Gastrocnemius medialis (tissue), 4 donors: ENCODE measurements at regions not wholly inside any gene's neighbourhood (a gene's known extent, or its start where the extent isn't known, plus 50 kb on each side); places are given as distances from the start of the nearest gene placed in this dataset.

Experiments used
- ATAC-seq, 2 donors: fragments of 150-250 bp; one replicate each; pipeline ENCODE4 v1.9.1; 2016
- DNase-seq, 2 donors: peaks; one replicate each; pipeline ENCODE4 v3.0.0-alpha.2; 2019
- H3K27ac ChIP-seq, 4 donors: fragments of 200-600 bp; sonication (generic); 1 replicate in 1 of 4; 2 replicates in 3 of 4; pipeline ENCODE4 v1.5.1; 2016 to 2018; ENCODE audit warnings: mild to moderate bottlenecking in 2 of 4, moderate library complexity in 1 of 4
- H3K27me3 ChIP-seq, 3 donors: fragments of 200-600 bp; sonication (generic) in 2 of 3; 1 replicate in 1 of 3; 2 replicates in 2 of 3; pipeline versions ENCODE4 v1.5.1 to v1.6.0; 2016 to 2019; ENCODE audit warnings: mild to moderate bottlenecking in 1 of 3, moderate library complexity in 1 of 3
- H3K36me3 ChIP-seq, 2 donors: fragments of 200-600 bp; sonication (generic) in 1 of 2; one replicate each; pipeline ENCODE4 v1.5.1; 2017 to 2018
- H3K4me1 ChIP-seq, 2 donors: fragments of 200-600 bp; sonication (generic) in 1 of 2; one replicate each; pipeline ENCODE4 v1.5.1; 2016 to 2017; ENCODE audit warnings: mild to moderate bottlenecking in 2 of 2
- H3K4me3 ChIP-seq, 4 donors: fragments of 200-600 bp; sonication (generic) in 3 of 4; 1 replicate in 1 of 4; 2 replicates in 3 of 4; pipeline ENCODE4 v1.5.1; 2016 to 2019; ENCODE audit warnings: mild to moderate bottlenecking in 2 of 4
- H3K9me3 ChIP-seq, 3 donors: fragments of 200-600 bp; sonication (generic) in 2 of 3; 1 replicate in 1 of 3; 2 replicates in 2 of 3; pipeline ENCODE4 v1.5.1; 2016 to 2019
- POLR2A ChIP-seq, 2 donors: fragments of 450-650 bp; IDR thresholded peaks; one replicate each; pipeline ENCODE4 v1.6.1; 2017; ENCODE audit warnings: antibody characterized with exemption in 2 of 2, mild to moderate bottlenecking in 2 of 2, moderate library complexity in 2 of 2
- in situ Hi-C, 4 donors: fragments of 200-750 bp; cut with MboI; loops; one replicate each; pipeline versions ENCODE4 v1.15.0 to v1.8.0; 2017; ENCODE audit warnings: low sequenced_read_pairs in 4 of 4
- intact Hi-C: fragments of 100-400 bp; cut with DNase I; formaldehyde crosslinking; loops from one replicate; pipeline ENCODE4 v1.15.1; 2023; ENCODE audit warnings: low total_unique reads
- TF ChIP-seq, protein P1 (sequence below), 5 experiments: fragments of 450-650 bp in 3 of 5; fragments of 200-600 bp in 2 of 5; sonication (generic) in 2 of 5; IDR thresholded peaks in 4 of 5; conservative IDR thresholded peaks in 1 of 5; 1 replicate in 4 of 5; 2 replicates in 1 of 5; pipeline ENCODE4 v1.5.1; 2016 to 2019; ENCODE audit warnings: antibody characterized with exemption in 5 of 5, mild to moderate bottlenecking in 3 of 5, moderate library complexity in 3 of 5

DNA sequence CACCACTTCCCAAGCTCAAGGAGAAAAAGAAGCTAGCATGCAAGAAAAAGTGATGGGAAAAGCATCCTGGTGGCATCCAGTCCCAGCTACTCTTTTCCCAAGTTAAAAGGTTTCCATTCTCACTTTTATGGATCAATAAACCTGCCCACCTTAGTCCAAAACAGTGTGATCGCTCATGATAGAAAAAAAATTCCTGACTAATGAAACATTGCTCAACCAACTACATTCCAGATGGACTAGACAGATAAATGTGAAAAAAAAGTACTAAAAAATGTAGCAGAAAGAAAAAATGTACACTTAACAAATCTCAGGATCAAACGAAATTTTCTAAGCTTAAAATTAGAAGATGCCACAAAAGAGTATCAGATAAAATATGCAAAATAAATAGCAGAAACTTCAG lies 312.2 kb downstream of the TMA16 start:
- DNase-seq, result no peak
- TF ChIP-seq POLR2A (IDR thresholded peaks at IDR 0.05), result no peak
- TF ChIP-seq, protein P1, sequence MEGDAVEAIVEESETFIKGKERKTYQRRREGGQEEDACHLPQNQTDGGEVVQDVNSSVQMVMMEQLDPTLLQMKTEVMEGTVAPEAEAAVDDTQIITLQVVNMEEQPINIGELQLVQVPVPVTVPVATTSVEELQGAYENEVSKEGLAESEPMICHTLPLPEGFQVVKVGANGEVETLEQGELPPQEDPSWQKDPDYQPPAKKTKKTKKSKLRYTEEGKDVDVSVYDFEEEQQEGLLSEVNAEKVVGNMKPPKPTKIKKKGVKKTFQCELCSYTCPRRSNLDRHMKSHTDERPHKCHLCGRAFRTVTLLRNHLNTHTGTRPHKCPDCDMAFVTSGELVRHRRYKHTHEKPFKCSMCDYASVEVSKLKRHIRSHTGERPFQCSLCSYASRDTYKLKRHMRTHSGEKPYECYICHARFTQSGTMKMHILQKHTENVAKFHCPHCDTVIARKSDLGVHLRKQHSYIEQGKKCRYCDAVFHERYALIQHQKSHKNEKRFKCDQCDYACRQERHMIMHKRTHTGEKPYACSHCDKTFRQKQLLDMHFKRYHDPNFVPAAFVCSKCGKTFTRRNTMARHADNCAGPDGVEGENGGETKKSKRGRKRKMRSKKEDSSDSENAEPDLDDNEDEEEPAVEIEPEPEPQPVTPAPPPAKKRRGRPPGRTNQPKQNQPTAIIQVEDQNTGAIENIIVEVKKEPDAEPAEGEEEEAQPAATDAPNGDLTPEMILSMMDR (IDR thresholded peaks at IDR 0.05 in 4 of 5, conservative IDR thresholded peaks at IDR 0.05 in 1 of 5), result no peak
- intact Hi-C loops, result no loop called here
- no peaks in the 10 kb centered on the region for H3K27me3 ChIP-seq
- H3K9me3 ChIP-seq, result no peaks in the 10 kb centered on the region
- no peaks in the 10 kb centered on the region for H3K36me3 ChIP-seq
- in situ Hi-C loops, result no loop called here
- H3K4me3 ChIP-seq, result no peak overlapping the region
- H3K27ac ChIP-seq, result no peak overlapping the region
- ATAC-seq, result no peak
- H3K4me1 ChIP-seq, result no peaks in the 10 kb centered on the region

DNA sequence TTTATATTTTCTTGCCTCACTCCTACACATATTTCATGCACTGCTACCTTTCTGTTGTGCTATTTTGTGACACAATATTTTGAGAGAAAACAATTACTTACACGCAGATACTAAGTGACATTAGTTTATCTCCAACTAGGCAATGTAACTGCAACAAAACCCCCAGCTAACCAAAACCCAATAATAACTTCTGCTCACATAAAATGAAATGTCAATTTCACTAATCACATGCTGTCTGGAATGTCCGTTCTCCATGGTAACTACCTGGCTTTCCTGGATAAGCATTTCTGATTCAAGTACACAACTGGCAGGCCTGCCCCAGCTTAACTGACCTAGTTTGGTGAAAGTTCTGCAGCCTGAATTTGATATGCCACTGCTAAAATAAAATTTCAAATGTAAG lies 313.5 kb downstream of the TMA16 start:
- Histone ChIP-seq H3K27me3 (no peaks in the 10 kb centered on the region), H3K27ac (no peak overlapping the region), H3K4me3 (no peak overlapping the region), H3K9me3 (no peaks in the 10 kb centered on the region), H3K4me1 (no peaks in the 10 kb centered on the region), H3K36me3 (no peaks in the 10 kb centered on the region)
- intact Hi-C loops (no loop called here), in situ Hi-C loops (no loop called here)
- DNase-seq (no peak), ATAC-seq (no peak)
- TF ChIP-seq, protein P1 (IDR thresholded peaks at IDR 0.05 in 4 of 5, conservative IDR thresholded peaks at IDR 0.05 in 1 of 5), result no peak
- TF ChIP-seq POLR2A (IDR thresholded peaks at IDR 0.05), result no peak

DNA sequence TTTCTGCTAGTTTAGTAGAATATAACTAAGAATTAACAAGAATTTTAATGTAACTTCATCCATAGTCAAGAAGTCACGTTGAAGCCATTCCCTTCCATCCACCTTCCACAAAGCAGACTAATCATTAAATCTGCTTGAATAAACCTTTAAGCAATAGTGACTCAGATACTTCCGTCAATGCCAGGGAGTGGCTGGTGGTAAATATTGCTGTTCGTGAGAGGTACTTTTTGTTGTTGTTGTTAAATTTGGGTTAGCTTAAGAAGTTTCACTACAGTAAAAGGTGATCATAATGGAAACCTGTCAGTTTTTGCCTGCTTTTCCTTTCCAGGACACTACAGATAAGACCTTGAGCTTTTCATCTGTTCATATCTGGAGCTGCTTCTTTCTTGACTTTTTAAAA lies 316.3 kb downstream of the TMA16 start:
- DNase-seq, result no peak

DNA sequence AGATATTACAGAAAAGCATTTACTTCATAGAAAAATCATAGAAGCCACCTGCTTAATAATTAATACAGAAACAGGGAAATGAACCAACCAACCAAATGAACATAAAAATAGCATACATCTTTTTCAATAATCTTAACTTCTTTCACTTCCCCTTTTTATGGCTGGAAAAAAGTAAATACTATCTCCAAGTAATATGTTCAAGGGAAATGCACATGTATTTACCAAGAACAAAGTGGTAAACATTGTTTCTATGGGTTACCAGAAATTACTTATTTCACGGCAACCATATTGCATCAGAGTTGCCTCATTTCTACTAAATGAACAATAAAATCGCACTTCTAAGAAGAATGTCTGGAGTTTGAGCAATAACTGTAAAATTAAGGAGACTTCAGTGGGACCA lies 321.3 kb downstream of the TMA16 start:
- Histone ChIP-seq H3K9me3 (no peaks in the 10 kb centered on the region), H3K4me1 (no peaks in the 10 kb centered on the region), H3K27ac (no peak overlapping the region), H3K36me3 (no peaks in the 10 kb centered on the region), H3K4me3 (no peak overlapping the region), H3K27me3 (no peaks in the 10 kb centered on the region)
- DNase-seq (no peak), ATAC-seq (no peak)
- TF ChIP-seq, protein P1 (IDR thresholded peaks at IDR 0.05 in 4 of 5, conservative IDR thresholded peaks at IDR 0.05 in 1 of 5), result no peak
- TF ChIP-seq POLR2A (IDR thresholded peaks at IDR 0.05), result no peak
- intact Hi-C loops (no loop called here), in situ Hi-C loops (no loop called here)

More for the DNA sequence above, 316.3 kb downstream of the TMA16 start:
- Histone ChIP-seq H3K9me3 (no peaks in the 10 kb centered on the region), H3K4me1 (no peaks in the 10 kb centered on the region), H3K27ac (no peak overlapping the region), H3K36me3 (no peaks in the 10 kb centered on the region), H3K27me3 (no peaks in the 10 kb centered on the region), H3K4me3 (no peak overlapping the region)
- in situ Hi-C loops (no loop called here), intact Hi-C loops (no loop called here)
- ATAC-seq, result no peak
- no peak for TF ChIP-seq POLR2A (IDR thresholded peaks at IDR 0.05)
- TF ChIP-seq, protein P1 (IDR thresholded peaks at IDR 0.05 in 4 of 5, conservative IDR thresholded peaks at IDR 0.05 in 1 of 5), result no peak

DNA sequence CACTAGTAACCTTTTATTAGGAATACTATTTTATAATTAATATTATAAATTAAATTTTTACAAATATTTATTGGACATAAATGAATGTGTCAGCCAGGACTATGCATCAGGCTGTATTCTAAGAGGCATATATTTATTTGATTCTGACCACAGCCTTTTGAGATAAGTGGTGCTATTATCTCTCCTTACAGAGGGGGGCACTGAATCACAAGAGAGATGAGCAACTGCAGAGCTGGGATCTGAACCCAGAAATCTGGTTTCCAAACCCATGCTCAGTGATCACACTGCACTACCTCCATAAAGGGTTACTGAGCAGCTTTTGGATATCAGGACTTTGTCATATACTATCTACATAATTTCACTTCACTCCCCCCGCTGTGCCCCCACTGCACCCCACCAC lies 322.0 kb downstream of the TMA16 start:
- no peak for ATAC-seq
- TF ChIP-seq, protein P1 (IDR thresholded peaks at IDR 0.05 in 4 of 5, conservative IDR thresholded peaks at IDR 0.05 in 1 of 5), result no peak
- Histone ChIP-seq H3K27ac (no peak overlapping the region), H3K4me1 (no peaks in the 10 kb centered on the region), H3K27me3 (no peaks in the 10 kb centered on the region), H3K36me3 (no peaks in the 10 kb centered on the region), H3K4me3 (no peak overlapping the region), H3K9me3 (no peaks in the 10 kb centered on the region)
- DNase-seq, result no peak
- in situ Hi-C loops (no loop called here), intact Hi-C loops (no loop called here)
